Common myeloid progenitor, CD34-positive (primary cell): ENCODE measurements at regions not wholly inside any gene's neighbourhood (a gene's known extent, or its start where the extent isn't known, plus 50 kb on each side); places are given as distances from the start of the nearest gene placed in this dataset.

Experiments used
- CTCF ChIA-PET: fragments of 350-600 bp; sonication (Branson Sonifier 250); formaldehyde crosslinking; loops from one replicate; lab custom pipeline; 2021; ENCODE audit warnings: antibody characterized with exemption; lab: Charles Lee
- POLR2A ChIA-PET: fragments of 350-600 bp; sonication (Branson Sonifier 250); formaldehyde crosslinking; loops from one replicate; lab custom pipeline; 2021; ENCODE audit warnings: antibody characterized with exemption; lab: Charles Lee
- DNase-seq, 3 donors: peaks; one replicate each; pipeline versions ENCODE4 v3.0.0 to v3.0.0-alpha.2; 2013
- H3K27ac ChIP-seq, 2 experiments: 1 replicate in 1 of 2; 2 replicates in 1 of 2; pipeline ENCODE4 v1.7.0; 2013; ENCODE audit warnings: inconsistent platforms in 2 of 2, low read length in 2 of 2, mild to moderate bottlenecking in 2 of 2, low read depth in 1 of 2, moderate library complexity in 1 of 2; ENCODE audit not compliant: severe bottlenecking in 2 of 2, insufficient read depth in 1 of 2, poor library complexity in 1 of 2
- H3K27me3 ChIP-seq, 5 experiments: replicated peaks in 2 of 5; 1 replicate in 3 of 5; 2 replicates in 2 of 5; pipeline versions ENCODE4 v1.6.1 to v1.7.0; 2013; ENCODE audit warnings: low read length in 4 of 5, mild to moderate bottlenecking in 2 of 5, moderate library complexity in 2 of 5, inconsistent platforms in 1 of 5; ENCODE audit not compliant: insufficient read depth in 5 of 5, control insufficient read depth in 4 of 5
- H3K36me3 ChIP-seq, 4 experiments: 1 replicate in 2 of 4; 2 replicates in 2 of 4; pipeline versions ENCODE4 v1.6.1 to v1.7.0; 2013; ENCODE audit warnings: low read length in 3 of 4, control low read depth in 1 of 4, mild to moderate bottlenecking in 1 of 4; ENCODE audit not compliant: control insufficient read depth in 4 of 4, insufficient read depth in 4 of 4
- H3K4me1 ChIP-seq, 4 experiments: 1 replicate in 3 of 4; 2 replicates in 1 of 4; pipeline versions ENCODE4 v1.6.1 to v1.7.1; 2013; ENCODE audit warnings: low read length in 3 of 4, mild to moderate bottlenecking in 3 of 4, control low read depth in 1 of 4, inconsistent platforms in 1 of 4, moderate library complexity in 1 of 4; ENCODE audit not compliant: control insufficient read depth in 4 of 4, insufficient read depth in 4 of 4; ENCODE audit errors: control extremely low read depth in 1 of 4
- H3K4me3 ChIP-seq, 7 experiments: 1 replicate in 4 of 7; 2 replicates in 3 of 7; pipeline versions ENCODE4 v1.5.1 to v1.7.0; 2013; ENCODE audit warnings: mild to moderate bottlenecking in 7 of 7, low read length in 6 of 7, moderate library complexity in 6 of 7, inconsistent platforms in 2 of 7, low read depth in 2 of 7, control low read depth in 1 of 7; ENCODE audit not compliant: insufficient read depth in 4 of 7, control insufficient read depth in 1 of 7; ENCODE audit errors: extremely low read depth in 1 of 7
- H3K9me3 ChIP-seq, 5 experiments: 1 replicate in 4 of 5; 2 replicates in 1 of 5; pipeline versions ENCODE4 v1.6.1 to v1.7.1; 2013; ENCODE audit warnings: low read length in 4 of 5, mild to moderate bottlenecking in 2 of 5, inconsistent platforms in 1 of 5, low read depth in 1 of 5, moderate library complexity in 1 of 5; ENCODE audit not compliant: control insufficient read depth in 4 of 5, insufficient read depth in 2 of 5; ENCODE audit errors: control extremely low read depth in 1 of 5
- WGBS: methylation state at CpG from one replicate; pipeline ENCODE4 v1.1.5; 2013; ENCODE audit not compliant: insufficient coverage; 5-methylcytosine and 5-hydroxymethylcytosine counted together

- no peak overlapping the region for H3K27ac ChIP-seq
- DNase-seq, result no peak
- peaks cover 0 to 6% (median 2%) of the 10 kb centered on the region in 4 experiments for H3K4me1 ChIP-seq
- 54% methylated on average over 2 of the region's 5 CpGs for WGBS
- H3K4me3 ChIP-seq, result no peak overlapping the region
- CTCF ChIA-PET, result interaction anchor here (0.8 to 5.9 kb wide), 6 partner anchors 9 to 428 kb away, joined by 3 to 46 read pairs (median 6); no protein-coding TSS in a partner anchor
- POLR2A ChIA-PET, result no interaction called here
- no peaks in the 10 kb centered on the region for H3K36me3 ChIP-seq
- H3K27me3 ChIP-seq, result peaks cover 3 to 41% (median 7%) of the 10 kb centered on the region in 5 experiments
- H3K9me3 ChIP-seq, result no peaks in the 10 kb centered on the region
Observed at GRCh38 chr14:25134184-25134583, 84.2 kb upstream of the STXBP6 start.

- WGBS, result under 1% methylated on average over 12 of the region's 20 CpGs
- peak; percentile 54 to 71 (median 71) for DNase-seq
- H3K27me3 ChIP-seq, result peaks cover 3 to 41% (median 7%) of the 10 kb centered on the region in 5 experiments
- H3K27ac ChIP-seq, result no peak overlapping the region
- no peaks in the 10 kb centered on the region for H3K9me3 ChIP-seq
- H3K36me3 ChIP-seq, result no peaks in the 10 kb centered on the region
- ChIA-PET CTCF (interaction anchor here (0.6 to 5.9 kb wide), 25 partner anchors 10 to 656 kb away, joined by 3 to 46 read pairs (median 4); no protein-coding TSS in a partner anchor), POLR2A (no interaction called here)
- peak overlapping the region in 2 of 7 experiments; percentile 14 to 40 for H3K4me3 ChIP-seq
- peaks cover 0 to 6% (median 2%) of the 10 kb centered on the region in 4 experiments for H3K4me1 ChIP-seq
Observed at GRCh38 chr14:25132732-25133422, 82.9 kb upstream of the STXBP6 start.

GRCh38 chr14:25132094-25132493, 82.1 kb upstream of the STXBP6 start:
- ChIA-PET CTCF (interaction anchor here (0.7 to 5.9 kb wide), 18 partner anchors 8 to 519 kb away, joined by 3 to 46 read pairs (median 5); no protein-coding TSS in a partner anchor), POLR2A (no interaction called here)
- peaks cover 0 to 6% (median 2%) of the 10 kb centered on the region in 4 experiments for H3K4me1 ChIP-seq
- H3K4me3 ChIP-seq, result no peak overlapping the region
- H3K36me3 ChIP-seq, result no peaks in the 10 kb centered on the region
- no peak for DNase-seq
- no CpG with 5 or more reads among the region's 2 CpGs for WGBS
- peaks cover 3 to 41% (median 7%) of the 10 kb centered on the region in 5 experiments for H3K27me3 ChIP-seq
- no peak overlapping the region for H3K27ac ChIP-seq
- no peaks in the 10 kb centered on the region for H3K9me3 ChIP-seq

GRCh38 chr14:25122843-25123242, 72.9 kb upstream of the STXBP6 start:
- POLR2A ChIA-PET, result no interaction called here
- CTCF ChIA-PET, result interaction anchor here (1.2 to 1.4 kb wide), 2 partner anchors 9 to 10 kb away, joined by 3 to 5 read pairs; no protein-coding TSS in a partner anchor

GRCh38 chr14:25122211-25122610, 72.3 kb upstream of the STXBP6 start:
- ChIA-PET POLR2A (no interaction called here), CTCF (no interaction called here)
- H3K4me3 ChIP-seq, result no peak overlapping the region
- 100% methylated on average over 4 of the region's 5 CpGs for WGBS
- DNase-seq, result no peak
- H3K4me1 ChIP-seq, result no peaks in the 10 kb centered on the region
- no peaks in the 10 kb centered on the region for H3K9me3 ChIP-seq
- H3K27me3 ChIP-seq, result no peaks in the 10 kb centered on the region
- no peak overlapping the region for H3K27ac ChIP-seq
- no peaks in the 10 kb centered on the region for H3K36me3 ChIP-seq

More at GRCh38 chr14:25122843-25123242, 72.9 kb upstream of the STXBP6 start:
- Histone ChIP-seq H3K27ac (no peak overlapping the region), H3K27me3 (no peaks in the 10 kb centered on the region), H3K4me1 (no peaks in the 10 kb centered on the region), H3K4me3 (no peak overlapping the region), H3K36me3 (no peaks in the 10 kb centered on the region), H3K9me3 (no peaks in the 10 kb centered on the region)
- no peak for DNase-seq
- WGBS, result 100% methylated on average over 2 of the region's 3 CpGs

- CTCF ChIA-PET, result no interaction called here
- H3K27ac ChIP-seq, result no peak overlapping the region
- H3K27me3 ChIP-seq, result no peaks in the 10 kb centered on the region
- 100% methylated on average over 2 of the region's 3 CpGs for WGBS
- H3K36me3 ChIP-seq, result no peaks in the 10 kb centered on the region
- POLR2A ChIA-PET, result no interaction called here
- peak in 1 of 3 donors; percentile 7 for DNase-seq
- H3K4me3 ChIP-seq, result no peak overlapping the region
- H3K4me1 ChIP-seq, result no peaks in the 10 kb centered on the region
- no peaks in the 10 kb centered on the region for H3K9me3 ChIP-seq
Observed at GRCh38 chr14:25121337-25122129, 71.6 kb upstream of the STXBP6 start.
